C4-2B (cell line): ENCODE measurements at regions not wholly inside any gene's neighbourhood (a gene's known extent, or its start where the extent isn't known, plus 50 kb on each side); places are given as distances from the start of the nearest gene placed in this dataset.

Source experiments
- CTCF ChIP-seq: fragments of 450-650 bp; conservative IDR thresholded peaks from 2 replicates; pipeline ENCODE4 v1.5.1; 2017; ENCODE audit warnings: mild to moderate bottlenecking
- ZFX ChIP-seq: fragments of 450-650 bp; IDR thresholded peaks from 2 replicates; pipeline ENCODE4 v1.6.1; 2017

DNA sequence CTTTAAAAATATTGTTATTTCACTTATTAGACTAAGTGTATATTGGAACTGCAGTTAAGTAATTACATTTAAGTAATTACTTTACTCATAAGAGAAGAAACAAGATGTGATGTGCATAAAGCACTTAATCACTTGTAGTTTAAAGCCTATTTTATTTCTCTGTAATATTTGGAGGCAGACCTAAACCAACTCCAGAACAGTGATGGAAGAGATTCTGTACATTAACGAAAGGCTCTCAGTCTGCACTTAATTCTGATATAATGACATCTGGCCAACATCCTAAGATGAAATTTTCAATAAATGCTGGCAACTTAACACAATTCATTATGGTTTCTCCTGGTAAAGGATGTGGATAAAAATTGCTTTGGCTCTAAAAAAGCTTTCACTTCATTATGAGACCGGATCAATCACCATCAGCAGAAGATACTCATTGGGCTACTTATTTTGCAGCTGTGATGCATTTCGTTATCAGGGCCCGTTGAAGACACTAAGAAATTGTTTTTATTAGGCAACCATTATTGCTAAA, 342.6 kb downstream of the C4orf33 start:
- TF ChIP-seq CTCF, result no peak
- no peak for TF ChIP-seq ZFX
